WTC11 (cell line): ENCODE measurements at regions not wholly inside any gene's neighbourhood (a gene's known extent, or its start where the extent isn't known, plus 50 kb on each side); places are given as distances from the start of the nearest gene placed in this dataset.

Source experiments
- ATAC-seq: fragments of 200-7000 bp; cut with Tn5 transposase; 2 replicates; pipeline ENCODE4 v1.10.0; 2021; ENCODE audit warnings: mild to moderate bottlenecking, moderate library complexity
- CTCF ChIA-PET: fragments of 300-600 bp; sonication (Branson Sonifier 250); formaldehyde crosslinking; loops from one replicate; lab custom pipeline; 2021; ENCODE audit warnings: antibody characterized with exemption; lab: Charles Lee
- POLR2A ChIA-PET: fragments of 350-600 bp; sonication (Branson Sonifier 250); formaldehyde crosslinking; loops from one replicate; lab custom pipeline; 2021; ENCODE audit warnings: antibody characterized with exemption; lab: Charles Lee
- DNase-seq: peaks from one replicate; pipeline ENCODE4 v3.0.0; 2021; ENCODE audit warnings: low spot score
- H3K27ac Mint-ChIP-seq: 2 replicates; pipeline ENCODE4 v1.8.0; 2021; ENCODE audit warnings: mixed read lengths
- H3K27me3 Mint-ChIP-seq: 2 replicates; pipeline ENCODE4 v1.8.0; 2021; ENCODE audit warnings: low read depth, mild to moderate bottlenecking, moderate library complexity, mixed read lengths
- H3K36me3 Mint-ChIP-seq: 2 replicates; pipeline ENCODE4 v1.8.0; 2021; ENCODE audit warnings: mixed read lengths
- H3K4me1 Mint-ChIP-seq: 2 replicates; pipeline ENCODE4 v1.8.0; 2022; ENCODE audit warnings: mixed read lengths
- H3K4me3 Mint-ChIP-seq: 2 replicates; pipeline ENCODE4 v1.8.0; 2021; ENCODE audit warnings: mild to moderate bottlenecking, moderate library complexity, mixed read lengths
- H3K9me3 Mint-ChIP-seq: 2 replicates; pipeline ENCODE4 v1.8.0; 2021; ENCODE audit warnings: mixed read lengths
- CREB1 ChIP-seq: sonication (generic); formaldehyde crosslinking; IDR thresholded peaks from 2 replicates; pipeline ENCODE4 v1.8.0; 2023; ENCODE audit warnings: mild to moderate bottlenecking, missing genetic modification reagents
- CREM ChIP-seq: sonication (generic); formaldehyde crosslinking; IDR thresholded peaks from 2 replicates; pipeline ENCODE4 v1.8.1; 2022; ENCODE audit warnings: mild to moderate bottlenecking, missing genetic modification reagents, moderate library complexity
- E2F4 ChIP-seq: sonication (generic); formaldehyde crosslinking; IDR thresholded peaks from 2 replicates; pipeline ENCODE4 v1.8.1; 2022; ENCODE audit warnings: low read depth, mild to moderate bottlenecking, moderate library complexity, missing genetic modification reagents, borderline replicate concordance
- EMX1 ChIP-seq: fragments of 250-450 bp; sonication (Bioruptor Pico); IDR thresholded peaks from 2 replicates; pipeline ENCODE4 v1.8.0; 2021; ENCODE audit warnings: mild to moderate bottlenecking
- FOXK1 ChIP-seq: sonication (generic); formaldehyde crosslinking; IDR thresholded peaks from 2 replicates; pipeline ENCODE4 v1.8.0; 2022; ENCODE audit warnings: mild to moderate bottlenecking, moderate library complexity, missing genetic modification reagents
- GRHL2 ChIP-seq: fragments of 250-450 bp; sonication (Bioruptor Pico); IDR thresholded peaks from 2 replicates; pipeline ENCODE4 v1.8.0; 2022; ENCODE audit warnings: mild to moderate bottlenecking, moderate library complexity; ENCODE audit not compliant: insufficient replicate concordance, severe bottlenecking
- GTF2I ChIP-seq: fragments of 250-450 bp; sonication (Bioruptor Pico); conservative IDR thresholded peaks from 2 replicates; pipeline ENCODE4 v1.4.0; 2021; ENCODE audit warnings: mild to moderate bottlenecking
- JAZF1 ChIP-seq: fragments of 250-450 bp; sonication (Bioruptor Pico); IDR thresholded peaks from 2 replicates; pipeline ENCODE4 v1.9.0; 2021; ENCODE audit warnings: moderate library complexity, mild to moderate bottlenecking, inconsistent platforms
- MLX ChIP-seq: sonication (generic); formaldehyde crosslinking; IDR thresholded peaks from 2 replicates; pipeline ENCODE4 v1.8.1; 2023; ENCODE audit warnings: mild to moderate bottlenecking, missing genetic modification reagents, moderate library complexity
- NR1H2 ChIP-seq: sonication (generic); formaldehyde crosslinking; IDR thresholded peaks from 2 replicates; pipeline ENCODE4 v1.9.0; 2021; ENCODE audit warnings: mild to moderate bottlenecking, moderate library complexity, missing genetic modification reagents
- RELA ChIP-seq: sonication (generic); formaldehyde crosslinking; IDR thresholded peaks from 2 replicates; pipeline ENCODE4 v1.8.1; 2022; ENCODE audit warnings: missing genetic modification reagents, mild to moderate bottlenecking, borderline replicate concordance
- USF2 ChIP-seq: sonication (generic); formaldehyde crosslinking; IDR thresholded peaks from 2 replicates; pipeline ENCODE4 v1.8.1; 2023; ENCODE audit warnings: mild to moderate bottlenecking, missing genetic modification reagents, moderate library complexity
- ZBTB43 ChIP-seq: sonication (generic); formaldehyde crosslinking; IDR thresholded peaks from 2 replicates; pipeline ENCODE4 v1.8.1; 2023; ENCODE audit warnings: mild to moderate bottlenecking, missing genetic modification reagents
- ZNF138 ChIP-seq: sonication (generic); formaldehyde crosslinking; conservative IDR thresholded peaks from 2 replicates; pipeline ENCODE4 v1.8.1; 2022; ENCODE audit warnings: mild to moderate bottlenecking, moderate library complexity, missing genetic modification reagents
- ZNF219 ChIP-seq: sonication (generic); formaldehyde crosslinking; IDR thresholded peaks from 2 replicates; pipeline ENCODE4 v1.8.0; 2023; ENCODE audit warnings: missing genetic modification reagents, mild to moderate bottlenecking, borderline replicate concordance
- ZNF396 ChIP-seq: fragments of 250-450 bp; sonication (Bioruptor Pico); IDR thresholded peaks from 2 replicates; pipeline ENCODE4 v1.8.0; 2021; ENCODE audit warnings: mild to moderate bottlenecking, moderate library complexity, borderline replicate concordance
- ZNF416 ChIP-seq: fragments of 250-450 bp; sonication (Bioruptor Pico); IDR thresholded peaks from 2 replicates; pipeline ENCODE4 v1.9.0; 2021; ENCODE audit warnings: mild to moderate bottlenecking, inconsistent platforms
- ZNF425 ChIP-seq: fragments of 250-450 bp; sonication (Bioruptor Pico); conservative IDR thresholded peaks from 2 replicates; pipeline ENCODE4 v1.9.0; 2021; ENCODE audit warnings: mild to moderate bottlenecking
- ZNF671 ChIP-seq: fragments of 250-450 bp; sonication (Bioruptor Pico); IDR thresholded peaks from 2 replicates; pipeline ENCODE4 v1.8.0; 2021; ENCODE audit warnings: mild to moderate bottlenecking
- TF ChIP-seq, protein P1 (sequence below): fragments of 200-600 bp; IDR thresholded peaks from 2 replicates; pipeline ENCODE4 v1.8.0; 2022; ENCODE audit warnings: antibody characterized with exemption
- TF ChIP-seq, protein P2 (sequence below): sonication (generic); formaldehyde crosslinking; IDR thresholded peaks from 2 replicates; pipeline ENCODE4 v1.8.0; 2022; ENCODE audit warnings: mild to moderate bottlenecking, missing genetic modification reagents

GRCh38 chr3:1943395-1944118, 155.1 kb upstream of the CNTN4 start:
- ChIA-PET CTCF (no interaction called here), POLR2A (no interaction called here)
- Mint-ChIP-seq H3K4me3 (no peak overlapping the region), H3K36me3 (peaks cover 73% of the 10 kb centered on the region), H3K27me3 (no peaks in the 10 kb centered on the region), H3K4me1 (no peaks in the 10 kb centered on the region), H3K27ac (no peak overlapping the region), H3K9me3 (peaks cover 87% of the 10 kb centered on the region)
- TF ChIP-seq ZNF219 (no peak), ZNF396 (no peak), GRHL2 (CRISPR knock-in tag) (no peak), FOXK1 (no peak), ZBTB43 (CRISPR knock-in tag) (no peak), CREM (CRISPR knock-in tag) (no peak), GTF2I (CRISPR knock-in tag) (no peak), ZNF671 (CRISPR knock-in tag) (no peak)
- TF ChIP-seq, protein P1, sequence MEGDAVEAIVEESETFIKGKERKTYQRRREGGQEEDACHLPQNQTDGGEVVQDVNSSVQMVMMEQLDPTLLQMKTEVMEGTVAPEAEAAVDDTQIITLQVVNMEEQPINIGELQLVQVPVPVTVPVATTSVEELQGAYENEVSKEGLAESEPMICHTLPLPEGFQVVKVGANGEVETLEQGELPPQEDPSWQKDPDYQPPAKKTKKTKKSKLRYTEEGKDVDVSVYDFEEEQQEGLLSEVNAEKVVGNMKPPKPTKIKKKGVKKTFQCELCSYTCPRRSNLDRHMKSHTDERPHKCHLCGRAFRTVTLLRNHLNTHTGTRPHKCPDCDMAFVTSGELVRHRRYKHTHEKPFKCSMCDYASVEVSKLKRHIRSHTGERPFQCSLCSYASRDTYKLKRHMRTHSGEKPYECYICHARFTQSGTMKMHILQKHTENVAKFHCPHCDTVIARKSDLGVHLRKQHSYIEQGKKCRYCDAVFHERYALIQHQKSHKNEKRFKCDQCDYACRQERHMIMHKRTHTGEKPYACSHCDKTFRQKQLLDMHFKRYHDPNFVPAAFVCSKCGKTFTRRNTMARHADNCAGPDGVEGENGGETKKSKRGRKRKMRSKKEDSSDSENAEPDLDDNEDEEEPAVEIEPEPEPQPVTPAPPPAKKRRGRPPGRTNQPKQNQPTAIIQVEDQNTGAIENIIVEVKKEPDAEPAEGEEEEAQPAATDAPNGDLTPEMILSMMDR, result no peak
- ATAC-seq, result no peak
- no peak for DNase-seq

DNA sequence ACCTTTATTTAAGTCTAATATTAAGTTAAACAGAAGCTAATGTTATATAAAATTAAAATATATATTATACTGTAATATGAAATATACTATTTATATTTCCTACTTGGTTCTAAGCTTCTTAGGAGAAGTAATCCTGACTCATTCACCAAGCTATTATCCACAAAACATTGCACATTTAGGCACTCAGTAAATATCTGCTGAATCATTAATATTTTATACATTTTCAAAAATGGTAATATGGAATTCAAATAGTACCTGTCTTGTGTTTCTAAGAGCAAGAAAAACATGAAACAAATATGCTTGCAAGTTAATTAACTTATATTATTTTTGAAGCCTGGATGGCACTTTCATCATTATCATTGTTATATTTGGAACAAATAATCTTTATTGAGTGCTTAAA, 153.0 kb upstream of the CNTN4 start:
- TF ChIP-seq JAZF1 (CRISPR knock-in tag) (no peak), EMX1 (no peak)
- Mint-ChIP-seq H3K9me3 (peaks cover 90% of the 10 kb centered on the region), H3K27me3 (no peaks in the 10 kb centered on the region; the same call in 1 of the 2 replicates), H3K4me3 (no peak overlapping the region), H3K4me1 (no peaks in the 10 kb centered on the region), H3K27ac (no peak overlapping the region), H3K36me3 (peaks cover 76% of the 10 kb centered on the region)
- no peak for ATAC-seq
- ChIA-PET POLR2A (no interaction called here), CTCF (no interaction called here)
- no peak for DNase-seq

GRCh38 chr3:1953536-1953935, 145.1 kb upstream of the CNTN4 start:
- DNase-seq, result no peak
- H3K4me3 Mint-ChIP-seq, result no peak overlapping the region
- H3K27me3 Mint-ChIP-seq, result no peaks in the 10 kb centered on the region; the same call in none of the 2 replicates
- H3K4me1 Mint-ChIP-seq, result no peaks in the 10 kb centered on the region
- peaks cover 75% of the 10 kb centered on the region for H3K36me3 Mint-ChIP-seq
- H3K9me3 Mint-ChIP-seq, result peaks cover 86% of the 10 kb centered on the region
- ATAC-seq, result no peak
- no peak overlapping the region for H3K27ac Mint-ChIP-seq
- CTCF ChIA-PET, result no interaction called here
- POLR2A ChIA-PET, result no interaction called here
- TF ChIP-seq ZNF416 (CRISPR knock-in tag), result no peak
- no peak for TF ChIP-seq NR1H2
- TF ChIP-seq USF2 (CRISPR knock-in tag), result no peak
- TF ChIP-seq, protein P2, sequence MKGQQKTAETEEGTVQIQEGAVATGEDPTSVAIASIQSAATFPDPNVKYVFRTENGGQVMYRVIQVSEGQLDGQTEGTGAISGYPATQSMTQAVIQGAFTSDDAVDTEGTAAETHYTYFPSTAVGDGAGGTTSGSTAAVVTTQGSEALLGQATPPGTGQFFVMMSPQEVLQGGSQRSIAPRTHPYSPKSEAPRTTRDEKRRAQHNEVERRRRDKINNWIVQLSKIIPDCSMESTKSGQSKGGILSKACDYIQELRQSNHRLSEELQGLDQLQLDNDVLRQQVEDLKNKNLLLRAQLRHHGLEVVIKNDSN, result no peak
- TF ChIP-seq ZNF138, result no peak
- no peak for TF ChIP-seq CREB1 (CRISPR knock-in tag)
- no peak for TF ChIP-seq MLX (CRISPR knock-in tag)
- TF ChIP-seq RELA (CRISPR knock-in tag), result no peak
- TF ChIP-seq ZNF425 (CRISPR knock-in tag), result no peak
- TF ChIP-seq, protein P1, result no peak
- TF ChIP-seq E2F4 (CRISPR knock-in tag), result no peak
